MCF 10A (cell line): ENCODE measurements at regions not wholly inside any gene's neighbourhood (a gene's known extent, or its start where the extent isn't known, plus 50 kb on each side); places are given as distances from the start of the nearest gene placed in this dataset.
"Not testable (repeated sequence)": the region's sequence is repeated elsewhere in the genome, so short reads cannot be mapped to it uniquely, and the experiment has no call there.

Source experiments
- BruUV-seq: library from RNA; stranded (reverse); fragments of 400-500 nt; replicated peaks from 2 replicates; lab custom pipeline; 2021; lab: Mats Ljungman, UMichigan
- CTCF ChIA-PET: fragments of 300-600 bp; sonication (Branson Sonifier 250); formaldehyde crosslinking; extraction: SDS; loops from one replicate; lab custom pipeline; 2021; ENCODE audit warnings: antibody characterized with exemption, inconsistent platforms; lab: Yijun Ruan, JAX
- POLR2A ChIA-PET: fragments of 300-600, 350-650 bp; sonication (Branson Sonifier 250); formaldehyde crosslinking; extraction: SDS; loops from one replicate; lab custom pipeline; 2020; ENCODE audit warnings: antibody characterized with exemption, inconsistent platforms; lab: Yijun Ruan, JAX
- DNase-seq: peaks from one replicate; pipeline ENCODE4 v3.0.0-alpha.2; 2018; ENCODE audit not compliant: unreplicated experiment
- H3K27ac Mint-ChIP-seq: one replicate; pipeline ENCODE4 v1.8.0; 2022; ENCODE audit warnings: mild to moderate bottlenecking, low read depth, mixed read lengths; ENCODE audit not compliant: unreplicated experiment
- H3K27me3 Mint-ChIP-seq: one replicate; pipeline ENCODE4 v1.8.0; 2022; ENCODE audit warnings: mixed read lengths; ENCODE audit not compliant: insufficient read depth, unreplicated experiment
- H3K36me3 Mint-ChIP-seq: one replicate; pipeline ENCODE4 v1.8.0; 2022; ENCODE audit warnings: mild to moderate bottlenecking, moderate library complexity, mixed read lengths; ENCODE audit not compliant: insufficient read depth, unreplicated experiment
- H3K4me1 Mint-ChIP-seq: one replicate; pipeline ENCODE4 v1.8.0; 2022; ENCODE audit warnings: mixed read lengths; ENCODE audit not compliant: insufficient read depth, unreplicated experiment
- H3K4me3 Mint-ChIP-seq: one replicate; pipeline ENCODE4 v1.8.0; 2022; ENCODE audit warnings: mild to moderate bottlenecking, moderate library complexity, mixed read lengths; ENCODE audit not compliant: unreplicated experiment
- H3K9me3 Mint-ChIP-seq: one replicate; pipeline ENCODE4 v1.8.0; 2022; ENCODE audit warnings: mixed read lengths; ENCODE audit not compliant: unreplicated experiment
- intact Hi-C: fragments of 100-400 bp; cut with micrococcal nuclease; formaldehyde crosslinking; loops from 2 replicates; pipeline ENCODE4 v1.14.1; 2022
- TF ChIP-seq, protein P1 (sequence below): fragments of 200-600 bp; IDR thresholded peaks from one replicate; pipeline ENCODE4 v1.8.0; 2022; ENCODE audit warnings: antibody characterized with exemption, mild to moderate bottlenecking; ENCODE audit not compliant: unreplicated experiment

DNA sequence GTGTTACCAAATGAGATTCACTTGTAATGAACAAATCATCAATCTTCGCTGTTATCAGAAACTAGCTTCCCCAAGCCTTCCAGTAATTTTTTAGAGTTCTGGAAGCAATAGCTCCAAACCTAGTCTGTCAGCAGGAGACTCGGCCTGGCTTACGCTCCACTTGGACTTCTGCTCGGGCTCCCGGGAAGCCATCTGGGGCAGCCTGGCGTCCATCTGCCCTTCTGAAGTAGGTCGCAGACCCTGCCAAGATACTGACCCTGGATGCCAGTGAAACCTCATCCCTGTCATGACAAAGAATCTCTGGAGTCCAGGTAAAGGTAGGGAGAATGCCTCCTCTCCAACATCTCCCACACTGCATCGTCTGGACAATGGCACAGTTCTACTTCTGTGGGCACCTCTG, 493.8 kb upstream of the ZFP42 start:
- Mint-ChIP-seq H3K9me3 (no peaks in the 10 kb centered on the region), H3K27ac (no peak overlapping the region), H3K27me3 (no peaks in the 10 kb centered on the region), H3K4me1 (no peaks in the 10 kb centered on the region), H3K4me3 (no peak overlapping the region), H3K36me3 (no peaks in the 10 kb centered on the region)
- BruUV-seq: no TSS peak
- intact Hi-C loops: no loop called here
- POLR2A ChIA-PET: no interaction called here
- DNase-seq: no peak
- CTCF ChIA-PET: no interaction called here
- TF ChIP-seq, protein P1, sequence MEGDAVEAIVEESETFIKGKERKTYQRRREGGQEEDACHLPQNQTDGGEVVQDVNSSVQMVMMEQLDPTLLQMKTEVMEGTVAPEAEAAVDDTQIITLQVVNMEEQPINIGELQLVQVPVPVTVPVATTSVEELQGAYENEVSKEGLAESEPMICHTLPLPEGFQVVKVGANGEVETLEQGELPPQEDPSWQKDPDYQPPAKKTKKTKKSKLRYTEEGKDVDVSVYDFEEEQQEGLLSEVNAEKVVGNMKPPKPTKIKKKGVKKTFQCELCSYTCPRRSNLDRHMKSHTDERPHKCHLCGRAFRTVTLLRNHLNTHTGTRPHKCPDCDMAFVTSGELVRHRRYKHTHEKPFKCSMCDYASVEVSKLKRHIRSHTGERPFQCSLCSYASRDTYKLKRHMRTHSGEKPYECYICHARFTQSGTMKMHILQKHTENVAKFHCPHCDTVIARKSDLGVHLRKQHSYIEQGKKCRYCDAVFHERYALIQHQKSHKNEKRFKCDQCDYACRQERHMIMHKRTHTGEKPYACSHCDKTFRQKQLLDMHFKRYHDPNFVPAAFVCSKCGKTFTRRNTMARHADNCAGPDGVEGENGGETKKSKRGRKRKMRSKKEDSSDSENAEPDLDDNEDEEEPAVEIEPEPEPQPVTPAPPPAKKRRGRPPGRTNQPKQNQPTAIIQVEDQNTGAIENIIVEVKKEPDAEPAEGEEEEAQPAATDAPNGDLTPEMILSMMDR: no peak

DNA sequence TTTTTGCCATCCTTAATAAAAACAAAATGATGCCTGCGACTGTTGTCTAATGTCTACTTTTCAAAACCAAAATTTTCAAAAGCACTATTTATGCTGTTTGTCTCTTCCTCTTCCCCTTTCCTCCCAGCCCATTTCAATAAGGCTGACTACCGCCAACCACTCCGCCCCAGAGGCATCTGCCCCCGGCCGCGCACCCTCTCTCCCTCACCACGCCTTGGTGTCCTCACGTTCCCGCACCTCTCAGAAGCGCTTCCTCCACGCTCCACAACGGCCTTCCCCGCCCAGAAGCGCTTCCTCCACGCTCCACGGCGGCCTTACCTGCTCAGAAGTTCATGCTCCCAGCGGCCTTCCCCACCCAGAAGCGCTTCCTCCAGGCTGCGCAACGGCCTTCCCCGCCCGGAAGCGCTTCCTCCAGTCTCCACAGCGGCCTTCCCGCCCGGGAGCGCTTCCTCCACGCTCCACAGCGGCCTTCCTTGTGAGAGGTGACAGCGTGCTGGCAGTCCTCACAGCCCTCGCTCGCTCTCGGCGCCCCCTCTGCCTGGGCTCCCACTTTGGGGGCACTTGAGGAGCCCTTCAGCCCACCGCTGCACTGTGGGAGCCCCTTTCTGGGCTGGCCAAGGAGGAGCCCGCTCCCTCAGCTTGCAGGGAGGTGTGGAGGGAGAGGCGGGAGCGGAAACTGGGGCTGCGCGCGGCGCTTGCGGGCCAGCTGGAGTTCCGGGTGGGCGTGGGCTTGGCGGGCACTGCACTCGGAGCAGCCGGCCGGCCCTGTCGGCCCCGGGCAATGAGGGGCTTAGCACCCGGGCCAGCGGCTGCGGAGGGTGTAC, 490.4 kb upstream of the ZFP42 start:
- Mint-ChIP-seq H3K27ac (no peak overlapping the region), H3K4me1 (no peaks in the 10 kb centered on the region), H3K27me3 (no peaks in the 10 kb centered on the region), H3K36me3 (no peaks in the 10 kb centered on the region), H3K4me3 (no peak overlapping the region), H3K9me3 (no peaks in the 10 kb centered on the region)
- BruUV-seq: no TSS peak
- intact Hi-C loops: no loop called here
- CTCF ChIA-PET: no interaction called here
- TF ChIP-seq, protein P1: no peak
- DNase-seq: no peak
- POLR2A ChIA-PET: no interaction called here

DNA sequence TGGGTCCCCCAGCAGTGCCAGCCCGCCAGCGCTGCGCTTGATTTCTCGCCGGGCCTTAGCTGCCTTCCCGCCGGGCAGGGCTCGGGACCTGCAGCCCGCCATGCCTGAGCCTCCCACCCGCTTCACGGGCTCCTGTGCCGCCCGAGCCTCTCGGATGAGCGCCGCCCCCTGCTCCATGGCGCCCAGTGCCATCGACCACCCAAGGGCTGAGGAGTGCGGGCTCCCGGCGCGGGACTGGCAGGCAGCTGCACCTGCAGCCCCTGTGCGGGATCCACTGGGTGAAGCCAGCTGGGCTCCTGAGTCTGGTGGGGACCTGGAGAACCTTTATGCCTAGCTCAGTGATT, 489.8 kb upstream of the ZFP42 start:
- H3K9me3 Mint-ChIP-seq, CTCF ChIA-PET, BruUV-seq, intact Hi-C loops, DNase-seq, H3K27ac Mint-ChIP-seq, H3K4me3 Mint-ChIP-seq, H3K27me3 Mint-ChIP-seq, H3K4me1 Mint-ChIP-seq, POLR2A ChIA-PET, H3K36me3 Mint-ChIP-seq: not testable (repeated sequence)

DNA sequence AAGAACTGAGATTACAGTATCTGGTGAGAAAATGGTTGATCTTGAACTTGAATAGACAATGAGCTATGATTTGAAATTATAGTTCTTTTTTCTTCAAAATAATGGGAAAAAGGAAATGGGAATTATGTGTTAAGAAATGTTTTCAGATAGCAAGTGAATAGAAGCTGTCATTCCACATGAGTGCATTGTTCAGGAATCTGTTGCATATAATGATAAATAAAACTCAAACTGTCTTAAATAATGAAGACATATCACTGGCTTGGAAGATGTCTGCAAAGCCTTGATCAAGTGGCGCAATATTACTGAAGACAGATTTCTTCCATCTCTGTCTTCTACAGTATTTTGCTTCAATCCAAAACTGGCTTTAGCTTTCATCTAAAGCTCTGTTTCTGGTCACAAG, 479.3 kb upstream of the ZFP42 start:
- Mint-ChIP-seq H3K4me1 (no peaks in the 10 kb centered on the region), H3K36me3 (no peaks in the 10 kb centered on the region), H3K27ac (no peak overlapping the region), H3K4me3 (no peak overlapping the region), H3K9me3 (no peaks in the 10 kb centered on the region), H3K27me3 (no peaks in the 10 kb centered on the region)
- DNase-seq: no peak
- intact Hi-C loops: no loop called here
- POLR2A ChIA-PET: interaction anchor here (0.6 to 1.3 kb wide), 2 partner anchors 30 to 288 kb away, joined by 3 read pairs; no protein-coding TSS in a partner anchor
- CTCF ChIA-PET: no interaction called here
- BruUV-seq: no TSS peak
- TF ChIP-seq, protein P1: no peak
